ENCODE measurements at regions not wholly inside any gene's neighbourhood (a gene's known extent, or its start where the extent isn't known, plus 50 kb on each side); places are given as distances from the start of the nearest gene placed in this dataset.

DNA sequence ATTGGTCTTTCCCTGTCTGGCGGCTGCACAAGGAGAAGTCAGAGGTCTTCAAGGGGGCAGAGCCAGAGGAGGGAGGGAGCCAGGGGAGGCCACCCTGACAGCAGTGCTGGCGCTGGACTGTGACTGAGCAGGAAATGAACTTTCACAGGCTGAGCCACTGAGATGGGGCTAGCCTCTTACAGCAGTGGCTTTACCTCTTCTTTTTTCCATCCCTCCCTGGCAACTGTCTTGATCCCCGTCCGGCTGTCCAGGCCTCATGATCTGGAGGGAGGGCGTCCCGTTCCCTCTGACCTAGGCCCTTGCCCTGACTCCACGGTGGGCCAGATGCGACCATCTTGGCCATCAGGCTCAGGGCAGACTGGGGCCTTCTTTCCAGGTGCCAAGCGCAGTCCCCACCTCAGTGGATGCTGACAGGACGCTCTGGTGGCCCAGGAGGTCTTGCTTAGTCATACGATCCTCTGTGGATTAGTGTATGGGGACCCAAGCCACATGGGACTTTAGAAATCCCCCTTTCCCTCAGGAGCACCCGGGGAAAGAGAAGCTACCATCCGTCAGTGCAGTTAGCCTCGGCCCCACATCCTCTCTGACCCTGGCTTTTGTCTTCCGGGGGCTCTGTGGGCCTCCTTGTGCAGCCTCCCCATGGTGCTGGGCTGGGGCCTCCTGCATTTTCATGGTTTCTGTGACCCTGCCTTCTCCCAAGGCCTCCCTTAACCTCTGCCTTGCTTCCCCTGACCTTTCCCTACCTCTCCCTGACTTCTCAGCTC lies 57.4 kb upstream of the CCDC167 start:
- FAIRE-seq, result peak; percentile 91

DNA sequence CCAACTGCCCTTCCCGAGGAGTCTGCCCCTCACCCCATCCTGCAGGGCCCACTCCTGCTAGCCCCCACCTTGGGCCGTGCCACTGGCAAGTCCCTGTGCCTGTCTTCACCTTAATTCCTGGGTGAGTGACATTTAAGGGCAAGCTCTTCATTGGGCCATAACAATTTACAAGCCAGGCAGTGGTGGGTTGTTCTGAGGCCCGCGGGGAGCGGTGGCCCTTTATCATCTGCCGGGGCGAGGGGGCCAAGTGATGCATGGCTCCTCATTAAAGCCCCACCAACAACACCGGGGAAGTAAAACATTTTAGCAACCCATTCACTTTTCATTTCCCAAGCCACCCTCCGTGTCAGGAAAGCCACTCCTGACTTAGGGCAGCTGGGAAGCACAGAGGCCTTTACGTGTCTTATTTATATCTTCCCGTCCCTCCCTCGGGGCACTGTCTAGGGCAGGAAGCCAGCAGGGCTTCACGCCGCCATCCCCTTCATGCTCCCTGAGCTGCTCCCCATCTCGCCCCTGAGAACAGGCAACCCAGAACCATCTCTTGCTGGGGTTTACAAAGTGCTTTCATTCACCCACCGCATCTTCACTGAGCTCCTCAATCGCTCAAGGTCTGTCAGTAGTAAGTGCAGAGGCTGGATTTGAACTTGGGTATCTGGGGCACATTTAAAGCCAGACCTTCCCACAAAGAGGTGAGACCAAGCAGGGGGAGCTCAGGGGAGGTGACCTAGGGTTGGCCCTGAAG lies 55.5 kb upstream of the CCDC167 start:
- DNase-seq (ENCODE audit: insufficient read length, low spot score) (no peak), FAIRE-seq (no peak)

More for the DNA sequence above, 57.4 kb upstream of the CCDC167 start:
- no peak for DNase-seq (ENCODE audit: insufficient read length, low spot score)

DNA sequence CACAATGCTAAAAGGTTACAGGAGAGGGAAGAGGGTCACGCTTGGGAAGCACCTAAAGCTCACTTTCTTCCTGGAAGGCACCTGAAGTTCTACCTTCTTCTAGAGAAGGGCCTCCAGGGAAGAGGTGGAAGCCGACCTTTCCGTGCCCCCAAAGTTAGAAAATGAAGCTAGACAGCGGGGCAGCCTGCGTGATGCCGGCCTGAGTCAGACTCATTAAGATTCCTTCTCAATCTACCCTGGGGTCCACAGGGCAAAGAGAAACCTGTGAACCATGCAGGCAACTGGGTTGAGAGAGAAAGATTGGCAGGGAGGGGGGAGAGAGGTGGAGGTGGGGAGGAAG lies 54.8 kb upstream of the CCDC167 start:
- DNase-seq (ENCODE audit: insufficient read length, low spot score), result no peak
- FAIRE-seq, result no peak

DNA sequence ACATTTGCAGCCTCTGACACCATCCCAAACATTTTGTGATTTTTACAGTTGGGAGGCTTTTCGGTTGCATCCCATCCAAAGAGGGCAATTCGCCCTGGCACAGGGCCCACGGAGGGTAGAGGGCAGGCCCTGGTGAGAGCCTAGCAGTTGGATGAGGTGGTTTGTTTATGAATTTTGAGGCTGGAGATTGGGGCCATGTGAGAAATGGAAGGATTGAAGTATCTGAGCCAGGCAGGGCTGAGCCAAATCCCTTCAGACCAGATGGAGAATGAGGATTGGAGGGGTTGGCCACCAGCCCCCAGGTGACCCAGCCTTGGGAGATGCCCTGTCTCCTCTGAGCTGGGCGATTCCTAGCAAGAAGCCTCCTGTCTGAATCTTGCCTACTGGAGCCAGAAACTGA lies 52.6 kb upstream of the CCDC167 start:
- no peak for DNase-seq (ENCODE audit: insufficient read length, low spot score)

DNA sequence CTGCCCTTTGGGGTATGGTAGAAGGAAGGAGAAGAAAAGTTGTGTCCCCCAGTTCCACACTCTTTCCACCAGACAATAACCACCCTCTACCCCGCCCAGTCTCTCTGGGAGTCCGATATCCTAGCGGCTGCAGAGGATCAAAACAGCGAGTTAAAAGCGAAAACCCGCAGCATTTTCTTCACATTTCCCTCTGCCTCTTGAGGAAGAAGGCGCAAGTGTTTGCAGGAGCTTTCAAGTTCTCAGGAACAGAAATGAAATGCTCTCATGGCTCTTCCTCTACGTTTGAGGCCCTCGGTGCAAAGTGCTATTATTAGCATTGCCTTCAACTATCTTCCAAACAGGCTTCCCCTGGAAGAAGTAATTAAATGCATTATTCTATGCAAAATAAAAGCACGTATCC lies 52.2 kb upstream of the CCDC167 start:
- FAIRE-seq, result no peak
- no peak for DNase-seq (ENCODE audit: insufficient read length, low spot score)

More for the DNA sequence above, 52.6 kb upstream of the CCDC167 start:
- FAIRE-seq, result no peak

DNA sequence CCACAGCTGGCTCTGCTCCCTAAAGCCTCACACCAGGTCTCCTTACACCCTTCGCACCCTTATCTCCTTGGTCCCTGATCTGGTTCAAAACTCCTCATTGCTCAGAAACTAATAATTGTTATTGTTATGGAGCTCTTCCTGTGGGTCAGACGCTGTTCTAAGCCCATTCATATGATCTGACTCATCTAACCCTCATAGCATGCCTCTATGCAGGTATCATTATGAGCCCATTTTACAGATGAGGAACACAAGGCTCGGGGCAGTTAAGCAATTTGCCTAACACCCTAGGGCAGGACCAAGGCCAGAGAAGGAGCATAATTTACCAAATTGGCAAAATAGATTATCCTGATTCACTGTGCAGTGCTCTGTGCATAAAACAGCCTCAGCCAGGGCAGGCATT lies 51.8 kb upstream of the CCDC167 start:
- no peak for DNase-seq (ENCODE audit: insufficient read length, low spot score)
- FAIRE-seq, result no peak

DNA sequence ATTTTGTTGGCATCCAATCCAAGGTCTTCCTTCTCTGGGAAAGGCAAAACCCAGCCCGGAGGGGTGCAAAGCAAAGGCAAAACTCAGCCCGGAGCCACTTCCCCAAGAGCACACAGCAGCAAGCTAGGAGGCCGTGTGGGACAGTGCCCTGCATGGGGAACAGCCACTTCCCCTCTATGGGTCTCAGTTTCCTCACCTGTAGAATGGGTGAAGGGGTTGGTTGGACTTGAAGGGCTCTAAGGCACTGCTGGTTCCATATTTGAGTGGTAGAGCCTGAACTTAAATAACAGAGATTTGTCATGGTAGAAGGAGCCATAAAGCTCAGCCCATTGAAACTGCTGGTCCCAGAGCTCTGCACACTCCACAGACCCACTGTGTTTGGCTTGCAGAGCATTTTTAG lies 51.3 kb upstream of the CCDC167 start:
- FAIRE-seq, result no peak
- DNase-seq (ENCODE audit: insufficient read length, low spot score), result no peak

DNA sequence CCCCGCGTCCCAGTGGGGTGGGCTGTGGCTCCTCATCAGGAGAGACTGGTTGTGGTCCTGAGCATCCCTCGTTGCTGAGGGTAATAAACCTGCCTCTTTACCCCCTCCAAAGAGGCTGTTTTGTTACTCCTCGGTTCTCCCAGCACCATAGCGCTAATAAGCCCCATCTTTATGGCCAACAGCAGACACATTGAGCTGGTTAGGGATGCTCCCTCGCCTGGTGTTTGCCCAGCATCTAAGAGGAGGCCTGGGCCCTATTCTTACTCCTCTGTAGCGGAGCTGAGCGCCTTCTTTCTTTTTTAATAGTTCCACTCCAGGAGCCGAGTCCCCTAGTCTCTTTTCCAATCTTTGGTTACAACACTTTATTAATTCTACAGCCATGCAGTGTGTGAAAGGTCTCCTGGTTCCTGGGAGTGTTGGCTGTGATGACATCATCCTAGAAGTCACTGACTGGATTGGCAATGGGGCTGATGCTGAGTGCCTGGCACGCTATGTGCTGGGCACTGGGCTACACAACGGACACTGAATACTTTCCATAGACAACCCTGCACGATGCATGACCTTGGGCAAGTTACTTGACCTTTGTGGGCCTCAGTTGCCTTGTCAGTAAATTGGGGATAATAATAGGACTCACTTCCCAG lies 50.6 kb upstream of the CCDC167 start:
- DNase-seq (ENCODE audit: insufficient read length, low spot score) (no peak), FAIRE-seq (no peak)

DNA sequence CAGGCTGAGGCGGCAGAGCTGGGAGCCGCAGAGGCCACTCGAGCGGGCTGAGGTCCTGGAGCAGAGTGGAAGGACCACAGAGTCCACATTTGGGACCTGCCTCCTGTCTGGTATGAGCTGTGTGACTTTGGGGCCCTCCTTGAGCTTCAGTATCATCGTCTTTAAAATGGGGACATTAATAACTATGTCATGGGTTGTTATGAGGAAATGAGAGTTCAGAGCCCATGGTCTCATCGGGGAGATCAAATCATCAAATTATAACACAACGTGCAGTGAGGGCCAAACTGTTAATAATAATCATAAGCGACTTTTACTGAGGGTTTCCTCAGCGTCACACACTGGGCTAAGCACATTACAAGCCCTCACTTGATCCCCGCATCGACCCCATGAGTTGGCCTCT lies 49.9 kb upstream of the CCDC167 start:
- FAIRE-seq (no peak), DNase-seq (ENCODE audit: insufficient read length, low spot score) (no peak)
